GM12878 (cell line): ENCODE measurements at regions not wholly inside any gene's neighbourhood (a gene's known extent, or its start where the extent isn't known, plus 50 kb on each side); places are given as distances from the start of the nearest gene placed in this dataset.

Experiments
- BCL11A ChIP-seq: IDR thresholded peaks from 2 replicates; pipeline ENCODE4 v1.6.1; 2011; ENCODE audit warnings: low read depth, low read length
- BRCA1 ChIP-seq: IDR thresholded peaks from 2 replicates; pipeline ENCODE4 v1.6.1; 2011; ENCODE audit warnings: low read depth, low read length, improper control_type of control experiment
- CTCF ChIP-seq, 3 experiments: IDR thresholded peaks in 2 of 3; conservative IDR thresholded peaks in 1 of 3; 2 replicates each; pipeline ENCODE4 v1.5.1; 2011; ENCODE audit warnings: low read depth in 3 of 3, low read length in 3 of 3, mild to moderate bottlenecking in 3 of 3, control low read depth in 2 of 3, moderate library complexity in 2 of 3, inconsistent platforms in 1 of 3, mixed read lengths in 1 of 3; ENCODE audit not compliant: control insufficient read depth in 2 of 3, insufficient read depth in 1 of 3; ENCODE audit errors: extremely low read depth in 1 of 3
- ELK1 ChIP-seq: IDR thresholded peaks from 2 replicates; pipeline ENCODE4 v1.6.1; 2012; ENCODE audit warnings: low read depth, low read length, improper control_type of control experiment
- EZH2 ChIP-seq: IDR thresholded peaks from 2 replicates; pipeline ENCODE4 v1.6.1; 2012; ENCODE audit warnings: low read depth, mild to moderate bottlenecking, control low read depth, inconsistent platforms, low read length, borderline replicate concordance; ENCODE audit not compliant: control insufficient read depth
- FOXK2 ChIP-seq: fragments of 450-650 bp; IDR thresholded peaks from 2 replicates; pipeline ENCODE4 v1.6.1; 2017; ENCODE audit warnings: mild to moderate bottlenecking, moderate library complexity
- JUNB ChIP-seq: IDR thresholded peaks from 2 replicates; pipeline ENCODE4 v1.6.1; 2016; ENCODE audit warnings: antibody characterized with exemption, mild to moderate bottlenecking
- POLR2AphosphoS5 ChIP-seq: IDR thresholded peaks from 2 replicates; pipeline ENCODE4 v1.6.1; 2011; ENCODE audit warnings: mild to moderate bottlenecking, low read length, inconsistent platforms
- RAD21 ChIP-seq: IDR thresholded peaks from 2 replicates; pipeline ENCODE4 v1.6.1; 2011; ENCODE audit warnings: mild to moderate bottlenecking, low read depth, low read length, moderate library complexity; ENCODE audit not compliant: insufficient read depth
- SIX5 ChIP-seq: IDR thresholded peaks from 2 replicates; pipeline ENCODE4 v1.6.1; 2011; ENCODE audit warnings: mild to moderate bottlenecking, low read depth, low read length, moderate library complexity; ENCODE audit not compliant: severe bottlenecking
- SREBF2 ChIP-seq: IDR thresholded peaks from 2 replicates; pipeline ENCODE4 v1.6.1; 2012; ENCODE audit warnings: mild to moderate bottlenecking, low read length
- TCF7 ChIP-seq: IDR thresholded peaks from 2 replicates; pipeline ENCODE4 v1.6.1; 2014; ENCODE audit warnings: antibody characterized with exemption, borderline replicate concordance
- ZBTB4 ChIP-seq: fragments of 450-650 bp; formaldehyde crosslinking; IDR thresholded peaks from 2 replicates; pipeline ENCODE4 v1.4.0; 2022; ENCODE audit warnings: mild to moderate bottlenecking, moderate library complexity
- ZNF274 ChIP-seq: IDR thresholded peaks from one replicate; pipeline ENCODE4 v1.8.0; 2011; ENCODE audit not compliant: insufficient read length, insufficient read depth

GRCh38 chr10:106504536-106504935 lies 660.0 kb downstream of the SORCS1 start:
- TF ChIP-seq BCL11A = no peak
- TF ChIP-seq JUNB = no peak
- no peak for TF ChIP-seq TCF7
- TF ChIP-seq CTCF (IDR thresholded peaks at IDR 0.05 in 2 of 3, conservative IDR thresholded peaks at IDR 0.05 in 1 of 3; ENCODE audit: control insufficient read depth in 2 of 3, extremely low read depth in 1 of 3, insufficient read depth in 1 of 3, low read depth in 3 of 3, low read length in 3 of 3) = no peak
- no peak for TF ChIP-seq EZH2
- no peak for TF ChIP-seq ZBTB4 (CRISPR knock-in tag)
- TF ChIP-seq SREBF2 = no peak
- TF ChIP-seq ELK1 = no peak
- no peak for TF ChIP-seq BRCA1
- TF ChIP-seq ZNF274 = no peak
- no peak for TF ChIP-seq POLR2AphosphoS5
- TF ChIP-seq RAD21 = no peak
- no peak for TF ChIP-seq SIX5
- TF ChIP-seq FOXK2 = no peak
